GM23338 (cell line): ENCODE measurements at regions not wholly inside any gene's neighbourhood (a gene's known extent, or its start where the extent isn't known, plus 50 kb on each side); places are given as distances from the start of the nearest gene placed in this dataset.

ENCODE experiments used
- ATAC-seq: fragments of 200-7000 bp; cut with Tn5 transposase; 3 replicates; pipeline ENCODE4 v1.9.1; 2020
- DNase-seq: peaks from one replicate; pipeline ENCODE4 v3.0.0-alpha.2; 2015; ENCODE audit warnings: low spot score
- H2AFZ ChIP-seq: fragments of 200-600 bp; sonication (generic); 2 replicates; pipeline ENCODE4 v1.8.0; 2016; ENCODE audit warnings: antibody characterized with exemption, mild to moderate bottlenecking, moderate library complexity
- H3F3A ChIP-seq: fragments of 200-600 bp; sonication (generic); replicated peaks from 2 replicates; pipeline ENCODE4 v1.8.0; 2017; ENCODE audit warnings: antibody characterized with exemption, mixed run types, low read depth
- H3K27ac ChIP-seq: fragments of 200-600 bp; sonication (generic); 2 replicates; pipeline ENCODE4 v1.6.1; 2016; ENCODE audit warnings: low read depth
- H3K27me3 ChIP-seq: fragments of 200-600 bp; sonication (generic); 2 replicates; pipeline ENCODE4 v1.8.0; 2016; ENCODE audit warnings: mild to moderate bottlenecking, mixed run types, moderate library complexity; ENCODE audit not compliant: insufficient read depth
- H3K36me3 ChIP-seq: fragments of 200-600 bp; sonication (generic); 2 replicates; pipeline ENCODE4 v1.8.0; 2016; ENCODE audit warnings: mild to moderate bottlenecking; ENCODE audit not compliant: insufficient read depth
- H3K4me1 ChIP-seq: fragments of 200-600 bp; sonication (generic); 2 replicates; pipeline ENCODE4 v1.8.0; 2016; ENCODE audit warnings: mild to moderate bottlenecking, moderate library complexity; ENCODE audit not compliant: insufficient read depth
- H3K4me2 ChIP-seq: fragments of 200-600 bp; sonication (generic); 2 replicates; pipeline ENCODE4 v1.7.1; 2017; ENCODE audit warnings: mixed run types
- H3K4me3 ChIP-seq: fragments of 200-600 bp; sonication (generic); 2 replicates; pipeline ENCODE4 v1.6.1; 2016; ENCODE audit warnings: mixed run types
- H3K79me2 ChIP-seq: fragments of 200-600 bp; sonication (generic); replicated peaks from 2 replicates; pipeline ENCODE4 v1.8.0; 2017; ENCODE audit warnings: mild to moderate bottlenecking; ENCODE audit not compliant: insufficient read depth
- H3K9me2 ChIP-seq: fragments of 200-600 bp; sonication (generic); 2 replicates; pipeline ENCODE4 v1.8.0; 2017; ENCODE audit not compliant: insufficient read depth
- H4K20me1 ChIP-seq: fragments of 200-600 bp; sonication (generic); replicated peaks from 2 replicates; pipeline ENCODE4 v1.8.0; 2017; ENCODE audit warnings: mild to moderate bottlenecking; ENCODE audit not compliant: insufficient read depth
- H3K27ac Mint-ChIP-seq: 2 replicates; pipeline ENCODE4 v1.8.0; 2020; ENCODE audit warnings: inconsistent platforms, mild to moderate bottlenecking, moderate library complexity, mixed read lengths
- H3K27me3 Mint-ChIP-seq: 3 replicates; pipeline ENCODE4 v1.8.0; 2022; ENCODE audit warnings: low read depth, mild to moderate bottlenecking, moderate library complexity, mixed read lengths, inconsistent platforms; ENCODE audit not compliant: insufficient read depth, poor library complexity
- H3K36me3 Mint-ChIP-seq: 3 replicates; pipeline ENCODE4 v1.8.0; 2021; ENCODE audit warnings: low read depth, mild to moderate bottlenecking, inconsistent platforms, moderate library complexity, mixed read lengths
- H3K4me1 Mint-ChIP-seq: 3 replicates; pipeline ENCODE4 v1.8.0; 2020; ENCODE audit warnings: mild to moderate bottlenecking, inconsistent platforms, mixed read lengths
- H3K4me3 Mint-ChIP-seq: 3 replicates; pipeline ENCODE4 v1.8.0; 2021; ENCODE audit warnings: moderate library complexity, mild to moderate bottlenecking, inconsistent platforms, mixed read lengths
- H3K9me3 Mint-ChIP-seq: 3 replicates; pipeline ENCODE4 v1.8.0; 2020; ENCODE audit warnings: moderate library complexity, mild to moderate bottlenecking, inconsistent platforms, mixed read lengths
- CREB1 ChIP-seq: fragments of 250-450 bp; sonication (Bioruptor Pico); IDR thresholded peaks from 2 replicates; pipeline ENCODE4 v1.5.0; 2020; ENCODE audit warnings: low read depth, mild to moderate bottlenecking, moderate library complexity
- CTCF ChIP-seq, 2 experiments: fragments of 200-600 bp in 1 of 2; sonication (generic) in 1 of 2; conservative IDR thresholded peaks; 2 replicates each; pipeline versions ENCODE4 v1.5.1 to v1.6.1; 2016 to 2017; ENCODE audit warnings: antibody characterized with exemption in 2 of 2, low read depth in 2 of 2, mild to moderate bottlenecking in 2 of 2, moderate library complexity in 1 of 2
- ETS1 ChIP-seq: IDR thresholded peaks from 2 replicates; pipeline ENCODE4 v1.6.1; 2016; ENCODE audit warnings: antibody characterized with exemption
- EZH2 ChIP-seq: fragments of 200-600 bp; sonication (generic); IDR thresholded peaks from one replicate; pipeline ENCODE4 v1.8.0; 2017; ENCODE audit warnings: antibody characterized with exemption, mild to moderate bottlenecking, low read depth; ENCODE audit not compliant: unreplicated experiment
- EZH2phosphoT487 ChIP-seq: fragments of 200-600 bp; sonication (generic); IDR thresholded peaks from one replicate; pipeline ENCODE4 v1.8.1; 2018; ENCODE audit warnings: antibody characterized with exemption; ENCODE audit not compliant: unreplicated experiment
- JUNB ChIP-seq: IDR thresholded peaks from one replicate; pipeline ENCODE4 v1.6.1; 2016; ENCODE audit warnings: antibody characterized with exemption; ENCODE audit not compliant: unreplicated experiment
- NANOG ChIP-seq: IDR thresholded peaks from 2 replicates; pipeline ENCODE4 v1.6.1; 2016; ENCODE audit warnings: antibody characterized with exemption, borderline replicate concordance
- POLR2AphosphoS5 ChIP-seq: IDR thresholded peaks from 2 replicates; pipeline ENCODE4 v1.6.1; 2016; ENCODE audit warnings: antibody characterized with exemption, low read depth
- REST ChIP-seq: IDR thresholded peaks from one replicate; pipeline ENCODE4 v1.6.1; 2018; ENCODE audit warnings: antibody characterized with exemption; ENCODE audit not compliant: unreplicated experiment
- STAT1 ChIP-seq: IDR thresholded peaks from one replicate; pipeline ENCODE4 v1.6.1; 2016; ENCODE audit warnings: antibody characterized with exemption; ENCODE audit not compliant: unreplicated experiment
- ZNF114 ChIP-seq: fragments of 250-450 bp; sonication (Bioruptor Pico); IDR thresholded peaks from 2 replicates; pipeline ENCODE4 v1.5.0; 2020; ENCODE audit warnings: mild to moderate bottlenecking, moderate library complexity
- ZNF331 ChIP-seq: fragments of 250-450 bp; sonication (Bioruptor Pico); IDR thresholded peaks from 2 replicates; pipeline ENCODE4 v1.5.0; 2020; ENCODE audit warnings: low read depth, mild to moderate bottlenecking, moderate library complexity
- ZNF462 ChIP-seq: fragments of 250-450 bp; sonication (Bioruptor Pico); IDR thresholded peaks from 2 replicates; pipeline ENCODE4 v1.5.0; 2020; ENCODE audit warnings: mild to moderate bottlenecking, moderate library complexity

- H3K36me3 ChIP-seq, result no peaks in the 10 kb centered on the region
- H3K4me3 ChIP-seq, result no peak overlapping the region
- Mint-ChIP-seq H3K27ac (no peak overlapping the region), H3K36me3 (no peaks in the 10 kb centered on the region), H3K4me1 (no peaks in the 10 kb centered on the region), H3K9me3 (no peaks in the 10 kb centered on the region), H3K27me3 (no peaks in the 10 kb centered on the region), H3K4me3 (no peak overlapping the region)
- DNase-seq (no peak), ATAC-seq (no peak)
- no peaks in the 10 kb centered on the region for H3K4me1 ChIP-seq
- H3K4me2 ChIP-seq, result no peak overlapping the region
- H4K20me1 ChIP-seq, result no peaks in the 10 kb centered on the region
- H3K79me2 ChIP-seq, result no peaks in the 10 kb centered on the region
- TF ChIP-seq STAT1 (no peak), ZNF114 (CRISPR knock-in tag) (no peak), EZH2 (no peak), CREB1 (CRISPR knock-in tag) (no peak), ZNF462 (CRISPR knock-in tag) (no peak), REST (no peak), POLR2AphosphoS5 (no peak), JUNB (no peak), EZH2phosphoT487 (no peak), CTCF (conservative IDR thresholded peaks at IDR 0.05; ENCODE audit: low read depth in 2 of 2) (no peak), ETS1 (no peak), ZNF331 (CRISPR knock-in tag) (no peak), NANOG (no peak)
- no peak overlapping the region for H3K27ac ChIP-seq
- H3F3A ChIP-seq, result no peaks in the 10 kb centered on the region
- H2AFZ ChIP-seq, result no peak overlapping the region
- H3K9me2 ChIP-seq, result no peaks in the 10 kb centered on the region
- no peaks in the 10 kb centered on the region for H3K27me3 ChIP-seq
These were observed 301.9 kb downstream of the RAP2B start for GRCh38 chr3:153463895-153464294.
